GM19438 (cell line): ENCODE measurements at regions not wholly inside any gene's neighbourhood (a gene's known extent, or its start where the extent isn't known, plus 50 kb on each side); places are given as distances from the start of the nearest gene placed in this dataset.

Experiments
- ATAC-seq: cut with Tn5 transposase; IDR thresholded peaks from one replicate; pipeline ENCODE4 v1.9.1; 2021; ENCODE audit warnings: low read depth; ENCODE audit not compliant: unreplicated experiment

GRCh38 chr4:131081069-131081468 is 1985.1 kb downstream of the C4orf33 start:
- ATAC-seq, result no peak

- ATAC-seq, result no peak
These were observed 1989.0 kb downstream of the C4orf33 start for GRCh38 chr4:131084997-131085396.

GRCh38 chr4:131091896-131092295 is 1995.9 kb downstream of the C4orf33 start:
- ATAC-seq, result no peak

- no peak for ATAC-seq
These were observed 1997.4 kb downstream of the C4orf33 start for GRCh38 chr4:131093303-131093702.

GRCh38 chr4:131098976-131099375 is 2003.0 kb downstream of the C4orf33 start:
- no peak for ATAC-seq

DNA sequence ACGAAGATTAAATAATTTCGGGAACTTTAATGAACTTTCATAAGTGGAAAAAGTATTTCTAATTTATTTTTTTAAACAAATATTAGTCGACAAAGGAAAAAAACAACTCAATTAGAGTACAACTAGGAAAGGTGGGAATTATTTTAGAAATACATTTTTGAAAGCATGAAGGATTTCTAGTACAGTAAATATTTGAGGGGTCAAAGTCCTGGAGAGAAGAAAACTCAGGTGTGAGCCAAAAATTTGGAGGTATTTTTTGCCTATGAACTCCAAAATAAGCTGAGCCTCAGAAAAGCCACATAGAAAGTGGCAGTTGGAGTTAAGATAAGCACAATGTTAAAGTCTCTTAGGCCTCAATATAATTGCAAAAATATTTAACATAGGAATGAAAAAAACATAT is 2017.3 kb downstream of the C4orf33 start:
- no peak for ATAC-seq

DNA sequence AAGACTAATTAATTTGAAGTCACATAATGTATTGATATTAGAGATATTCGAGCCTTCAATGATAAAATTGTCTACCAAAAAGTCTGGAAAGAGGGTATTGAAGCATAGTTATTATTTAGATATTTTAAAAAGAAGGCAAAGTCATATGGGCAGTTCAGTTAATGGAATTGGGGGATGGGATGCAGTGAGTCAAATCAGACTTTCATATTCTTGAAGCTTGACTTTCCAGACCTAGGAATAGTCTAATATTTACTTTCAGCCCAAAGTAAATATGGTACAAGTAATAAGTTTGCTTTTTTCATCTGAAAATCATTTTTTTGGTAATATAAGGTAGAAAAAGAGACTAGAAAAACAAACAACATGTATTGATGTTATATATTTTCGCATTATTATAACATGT is 2017.8 kb downstream of the C4orf33 start:
- no peak for ATAC-seq

- ATAC-seq, result no peak
These were observed 2023.7 kb downstream of the C4orf33 start for GRCh38 chr4:131119661-131120060.

DNA sequence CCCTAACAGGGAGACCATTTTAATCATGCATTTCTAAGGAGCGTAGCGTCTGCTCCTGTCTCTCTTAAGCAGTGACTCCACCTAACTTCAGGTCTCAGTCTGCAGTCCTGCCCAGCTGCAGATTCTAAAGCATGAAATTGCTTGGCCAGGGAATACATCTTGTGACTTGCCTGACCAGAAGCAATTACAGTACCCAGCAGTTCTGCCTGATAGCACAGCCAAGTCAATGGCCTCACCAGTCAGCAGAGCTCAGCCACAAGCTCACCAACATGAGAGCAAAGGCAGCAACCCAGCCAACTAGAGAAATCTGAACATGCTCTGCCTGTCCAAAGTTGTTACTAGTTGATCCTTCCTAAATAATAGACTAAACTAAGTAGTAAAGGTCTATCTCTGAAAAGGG is 2011.9 kb upstream of the PCDH10 start:
- no peak for ATAC-seq

- ATAC-seq, result no peak
These were observed 1989.8 kb upstream of the PCDH10 start for GRCh38 chr4:131159261-131159660.

- no peak for ATAC-seq
These were observed 1956.8 kb upstream of the PCDH10 start for GRCh38 chr4:131192318-131192717.

- ATAC-seq, result no peak
These were observed 1941.5 kb upstream of the PCDH10 start for GRCh38 chr4:131207589-131207988.

DNA sequence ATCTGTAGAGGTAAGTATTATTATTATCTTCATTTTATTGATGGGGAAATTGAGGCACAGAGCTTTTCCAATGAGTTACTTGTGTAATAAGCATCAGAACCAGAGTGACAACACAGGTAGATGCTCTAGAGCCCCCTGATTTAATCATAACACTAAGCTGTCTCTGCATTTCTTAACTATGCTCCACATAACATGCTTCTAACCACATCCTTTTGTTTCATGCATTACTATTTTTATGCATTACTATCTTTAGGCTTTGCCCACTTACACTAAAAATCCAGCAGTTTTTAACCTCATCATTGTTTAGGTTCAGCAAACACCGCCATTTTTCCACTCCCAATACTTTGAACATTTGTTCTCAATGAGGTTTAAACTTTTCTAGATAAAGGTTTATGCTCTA is 1900.8 kb upstream of the PCDH10 start:
- ATAC-seq, result no peak

DNA sequence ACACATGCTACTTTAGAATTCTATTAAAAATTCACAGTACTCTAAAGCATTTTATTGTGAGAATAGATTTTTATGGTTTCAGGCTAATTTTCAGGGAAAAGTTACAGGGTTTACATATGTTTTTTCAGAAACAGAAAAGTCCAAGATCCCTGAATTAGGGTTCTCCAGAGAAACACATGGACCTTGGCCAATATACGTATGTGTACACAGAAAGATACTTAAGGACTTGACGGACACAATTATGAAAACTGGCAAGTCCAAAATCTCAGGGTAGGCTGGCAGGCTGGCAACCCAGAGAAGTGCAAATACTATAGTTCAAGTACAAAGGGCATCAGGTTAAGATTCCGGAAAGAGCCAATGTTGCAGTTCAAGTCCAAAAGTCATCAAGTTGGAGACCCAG is 1897.8 kb upstream of the PCDH10 start:
- ATAC-seq, result no peak

- no peak for ATAC-seq
These were observed 1891.9 kb upstream of the PCDH10 start for GRCh38 chr4:131257241-131257640.

- ATAC-seq, result no peak
These were observed 1890.7 kb upstream of the PCDH10 start for GRCh38 chr4:131258361-131258760.

GRCh38 chr4:131288441-131288840 is 1860.7 kb upstream of the PCDH10 start:
- ATAC-seq, result no peak

- no peak for ATAC-seq
These were observed 1852.9 kb upstream of the PCDH10 start for GRCh38 chr4:131296192-131296591.

DNA sequence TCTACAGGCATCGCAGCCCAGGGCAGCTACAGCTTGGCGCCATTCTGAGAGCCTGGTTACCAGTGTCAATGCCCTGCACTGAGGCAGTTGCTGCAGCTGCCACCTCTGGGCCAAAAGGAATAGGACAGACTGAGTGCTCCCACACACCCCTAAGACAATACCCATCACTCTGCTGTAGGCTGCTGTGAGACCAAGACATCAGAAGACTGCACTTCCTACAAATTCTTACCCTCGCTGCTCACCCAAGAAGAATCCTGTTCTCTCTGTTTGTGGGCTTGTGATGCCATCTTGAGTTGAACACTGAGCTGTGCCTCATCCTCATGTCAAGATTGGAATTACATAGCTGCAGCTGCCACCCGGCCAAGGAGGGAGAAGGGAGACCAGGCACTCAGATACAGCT is 1847.0 kb upstream of the PCDH10 start:
- ATAC-seq, result no peak

DNA sequence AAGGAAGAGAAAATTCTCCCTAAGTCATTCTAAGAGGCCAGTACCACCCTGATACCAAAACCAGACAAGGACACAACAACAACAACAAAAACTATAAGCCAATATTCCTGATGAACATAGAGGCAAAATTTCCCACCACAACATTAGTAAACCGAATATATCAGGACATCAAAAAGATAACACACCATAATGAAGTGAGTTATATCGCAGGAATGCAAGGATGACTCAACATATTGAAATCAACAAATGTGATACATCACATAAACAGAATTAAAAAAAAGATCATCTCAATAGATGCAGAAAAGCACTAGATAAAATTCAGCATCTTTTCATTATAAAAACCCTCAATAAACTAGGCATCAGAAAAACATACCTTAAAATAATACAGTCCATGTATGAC is 1844.4 kb upstream of the PCDH10 start:
- no peak for ATAC-seq

DNA sequence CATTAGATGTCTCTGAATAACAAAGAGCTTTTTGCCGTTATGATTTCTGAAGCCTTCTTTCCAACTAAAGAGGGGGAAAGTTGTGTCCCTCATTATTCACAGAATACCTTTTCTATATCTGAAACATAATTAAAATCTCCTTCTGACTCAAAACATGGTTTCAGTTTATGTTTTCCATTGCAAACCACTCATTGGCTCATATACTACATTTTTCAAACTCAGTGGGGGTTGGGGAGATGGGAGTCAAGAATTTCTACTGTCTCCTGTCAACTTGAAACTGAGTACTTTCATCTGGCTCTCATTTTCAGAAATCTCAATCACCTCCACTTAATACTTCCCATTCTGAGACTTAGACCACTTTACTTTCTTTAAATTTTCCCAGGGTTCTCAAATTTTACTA is 1839.5 kb upstream of the PCDH10 start:
- ATAC-seq, result no peak

DNA sequence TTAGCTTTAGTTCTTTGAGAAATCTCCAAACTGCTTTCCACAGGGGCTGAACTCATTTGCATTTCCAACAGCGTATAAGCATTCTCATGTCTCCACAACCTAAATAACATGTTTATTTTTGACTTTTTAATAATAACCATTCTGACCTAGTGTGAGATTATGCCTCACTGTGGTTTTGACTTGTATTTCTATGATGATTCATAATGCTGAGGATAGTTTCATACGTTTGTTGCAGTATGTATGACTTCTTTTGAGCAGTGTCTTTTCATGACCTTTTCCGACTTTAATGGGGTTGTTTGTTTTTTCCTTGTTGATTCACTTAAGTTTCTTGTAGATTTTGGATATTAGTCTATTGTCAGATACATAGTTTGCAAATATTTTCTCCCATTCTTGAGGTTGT is 1833.0 kb upstream of the PCDH10 start:
- no peak for ATAC-seq

- ATAC-seq, result no peak
These were observed 1811.2 kb upstream of the PCDH10 start for GRCh38 chr4:131337936-131338335.

GRCh38 chr4:131339137-131339536 is 1810.0 kb upstream of the PCDH10 start:
- no peak for ATAC-seq
